Natural killer cell treated with Interleukin-12 subunit alpha and Interleukin-12 subunit beta and Interleukin-15 and Interleukin-18, amount 100 ng/mL, for 72 hours (primary cell): ENCODE measurements at regions not wholly inside any gene's neighbourhood (a gene's known extent, or its start where the extent isn't known, plus 50 kb on each side); places are given as distances from the start of the nearest gene placed in this dataset.

ENCODE experiments used
- ATAC-seq, 2 donors: fragments of 150-1000 bp; cut with Tn5 transposase in 1 of 2; sonication (Bioruptor Pico), chemical (Tn5 transposase) in 1 of 2; 2 replicates each; pipeline ENCODE4 v1.10.0; 2021
- DNase-seq: peaks from one replicate; pipeline ENCODE4 v3.0.0; 2022; ENCODE audit warnings: low spot score
- H3K27ac Mint-ChIP-seq, 2 donors: 1 replicate in 1 of 2; 2 replicates in 1 of 2; pipeline ENCODE4 v1.8.0; 2022; ENCODE audit warnings: mixed read lengths in 2 of 2, mild to moderate bottlenecking in 1 of 2, moderate library complexity in 1 of 2
- H3K27me3 Mint-ChIP-seq, 2 donors: 1 replicate in 1 of 2; 2 replicates in 1 of 2; pipeline ENCODE4 v1.8.0; 2022; ENCODE audit warnings: mixed read lengths in 2 of 2
- H3K36me3 Mint-ChIP-seq: one replicate; pipeline ENCODE4 v1.8.0; 2022; ENCODE audit warnings: mixed read lengths
- H3K4me1 Mint-ChIP-seq, 2 donors: 1 replicate in 1 of 2; 2 replicates in 1 of 2; pipeline ENCODE4 v1.8.0; 2022; ENCODE audit warnings: low read depth in 2 of 2, mixed read lengths in 2 of 2, mild to moderate bottlenecking in 1 of 2
- H3K4me3 Mint-ChIP-seq: one replicate; pipeline ENCODE4 v1.8.0; 2022; ENCODE audit warnings: mixed read lengths
- H3K9me3 Mint-ChIP-seq: 2 replicates; pipeline ENCODE4 v1.8.0; 2022; ENCODE audit warnings: mixed read lengths

- H3K4me3 Mint-ChIP-seq: no peak overlapping the region
- ATAC-seq: no peak
- H3K27ac Mint-ChIP-seq: no peak overlapping the region
Measured at GRCh38 chr12:115222220-115222619, 538.2 kb upstream of the TBX3 start.

GRCh38 chr12:115216301-115216700 is 532.3 kb upstream of the TBX3 start:
- Mint-ChIP-seq H3K4me3 (no peak overlapping the region), H3K9me3 (peaks cover 10% of the 10 kb centered on the region), H3K27me3 (peaks cover 0 to 2% of the 10 kb centered on the region in 2 donors), H3K27ac (no peak overlapping the region), H3K36me3 (no peaks in the 10 kb centered on the region), H3K4me1 (no peaks in the 10 kb centered on the region)
- DNase-seq (no peak), ATAC-seq (no peak)

More at GRCh38 chr12:115222220-115222619, 538.2 kb upstream of the TBX3 start:
- Mint-ChIP-seq H3K36me3 (no peaks in the 10 kb centered on the region), H3K9me3 (peaks cover 4% of the 10 kb centered on the region), H3K27me3 (no peaks in the 10 kb centered on the region), H3K4me1 (no peaks in the 10 kb centered on the region)
- no peak for DNase-seq

GRCh38 chr12:115215544-115215943 is 531.6 kb upstream of the TBX3 start:
- DNase-seq: no peak

GRCh38 chr12:115213538-115214016 is 529.6 kb upstream of the TBX3 start:
- H3K4me3 Mint-ChIP-seq: no peak overlapping the region
- H3K9me3 Mint-ChIP-seq: peaks cover 14% of the 10 kb centered on the region
- DNase-seq (no peak), ATAC-seq (no peak)
- H3K27ac Mint-ChIP-seq: no peak overlapping the region
- H3K36me3 Mint-ChIP-seq: no peaks in the 10 kb centered on the region
- H3K4me1 Mint-ChIP-seq: no peaks in the 10 kb centered on the region
- peaks cover 0 to 2% of the 10 kb centered on the region in 2 donors for H3K27me3 Mint-ChIP-seq

More at GRCh38 chr12:115215544-115215943, 531.6 kb upstream of the TBX3 start:
- H3K4me1 Mint-ChIP-seq: no peaks in the 10 kb centered on the region
- ATAC-seq: no peak
- H3K36me3 Mint-ChIP-seq: no peaks in the 10 kb centered on the region
- H3K9me3 Mint-ChIP-seq: peaks cover 11% of the 10 kb centered on the region
- no peak overlapping the region for H3K4me3 Mint-ChIP-seq
- peaks cover 0 to 2% of the 10 kb centered on the region in 2 donors for H3K27me3 Mint-ChIP-seq
- H3K27ac Mint-ChIP-seq: no peak overlapping the region

- DNase-seq: no peak
- ATAC-seq: no peak
- Mint-ChIP-seq H3K4me1 (no peaks in the 10 kb centered on the region), H3K27ac (no peak overlapping the region), H3K9me3 (peaks cover 10% of the 10 kb centered on the region), H3K27me3 (peaks cover 0 to 2% of the 10 kb centered on the region in 2 donors), H3K36me3 (no peaks in the 10 kb centered on the region), H3K4me3 (no peak overlapping the region)
Measured at GRCh38 chr12:115213118-115213517, 529.1 kb upstream of the TBX3 start.

GRCh38 chr12:115212356-115212755 is 528.4 kb upstream of the TBX3 start:
- H3K9me3 Mint-ChIP-seq: peaks cover 9% of the 10 kb centered on the region
- H3K36me3 Mint-ChIP-seq: no peaks in the 10 kb centered on the region
- no peak overlapping the region for H3K4me3 Mint-ChIP-seq
- peaks cover 0 to 2% of the 10 kb centered on the region in 2 donors for H3K27me3 Mint-ChIP-seq
- H3K27ac Mint-ChIP-seq: no peak overlapping the region
- ATAC-seq (no peak), DNase-seq (no peak)
- H3K4me1 Mint-ChIP-seq: no peaks in the 10 kb centered on the region

- Mint-ChIP-seq H3K27ac (no peak overlapping the region), H3K4me1 (no peaks in the 10 kb centered on the region), H3K27me3 (peaks cover 0 to 2% of the 10 kb centered on the region in 2 donors), H3K4me3 (no peak overlapping the region), H3K36me3 (no peaks in the 10 kb centered on the region), H3K9me3 (peaks cover 10% of the 10 kb centered on the region)
- DNase-seq: no peak
- no peak for ATAC-seq
Measured at GRCh38 chr12:115210533-115211252, 526.7 kb upstream of the TBX3 start.

GRCh38 chr12:115209230-115209629 is 525.3 kb upstream of the TBX3 start:
- no peak overlapping the region for H3K27ac Mint-ChIP-seq
- H3K36me3 Mint-ChIP-seq: no peaks in the 10 kb centered on the region
- ATAC-seq (no peak), DNase-seq (no peak)
- no peak overlapping the region for H3K4me3 Mint-ChIP-seq
- H3K27me3 Mint-ChIP-seq: peaks cover 0 to 2% of the 10 kb centered on the region in 2 donors
- peaks cover 14% of the 10 kb centered on the region for H3K9me3 Mint-ChIP-seq
- no peaks in the 10 kb centered on the region for H3K4me1 Mint-ChIP-seq

GRCh38 chr12:115208098-115208497 is 524.1 kb upstream of the TBX3 start:
- peaks cover 0 to 2% of the 10 kb centered on the region in 2 donors for H3K27me3 Mint-ChIP-seq
- H3K27ac Mint-ChIP-seq: no peak overlapping the region
- no peak overlapping the region for H3K4me3 Mint-ChIP-seq
- DNase-seq (no peak), ATAC-seq (no peak)
- no peaks in the 10 kb centered on the region for H3K4me1 Mint-ChIP-seq
- no peaks in the 10 kb centered on the region for H3K36me3 Mint-ChIP-seq
- H3K9me3 Mint-ChIP-seq: peaks cover 14% of the 10 kb centered on the region

GRCh38 chr12:115207216-115207915 is 523.4 kb upstream of the TBX3 start:
- H3K4me1 Mint-ChIP-seq: no peaks in the 10 kb centered on the region
- DNase-seq: no peak
- peaks cover 11% of the 10 kb centered on the region for H3K9me3 Mint-ChIP-seq
- H3K27me3 Mint-ChIP-seq: no peaks in the 10 kb centered on the region
- no peak overlapping the region for H3K27ac Mint-ChIP-seq
- no peak for ATAC-seq
- H3K4me3 Mint-ChIP-seq: no peak overlapping the region
- no peaks in the 10 kb centered on the region for H3K36me3 Mint-ChIP-seq

- Mint-ChIP-seq H3K27ac (no peak overlapping the region), H3K36me3 (no peaks in the 10 kb centered on the region), H3K9me3 (peaks cover 8% of the 10 kb centered on the region), H3K27me3 (no peaks in the 10 kb centered on the region), H3K4me1 (no peaks in the 10 kb centered on the region), H3K4me3 (no peak overlapping the region)
- no peak for ATAC-seq
- DNase-seq: no peak
Measured at GRCh38 chr12:115206801-115207200, 522.8 kb upstream of the TBX3 start.

- Mint-ChIP-seq H3K27me3 (no peaks in the 10 kb centered on the region), H3K36me3 (no peaks in the 10 kb centered on the region), H3K9me3 (peaks cover 13% of the 10 kb centered on the region), H3K27ac (no peak overlapping the region), H3K4me1 (no peaks in the 10 kb centered on the region), H3K4me3 (no peak overlapping the region)
- DNase-seq (no peak), ATAC-seq (no peak)
Measured at GRCh38 chr12:115205755-115206308, 521.9 kb upstream of the TBX3 start.

- Mint-ChIP-seq H3K4me3 (no peak overlapping the region), H3K27ac (no peak overlapping the region), H3K36me3 (no peaks in the 10 kb centered on the region), H3K9me3 (peaks cover 9% of the 10 kb centered on the region), H3K4me1 (no peaks in the 10 kb centered on the region), H3K27me3 (no peaks in the 10 kb centered on the region)
- no peak for DNase-seq
- no peak for ATAC-seq
Measured at GRCh38 chr12:115204957-115205754, 521.2 kb upstream of the TBX3 start.
